ENCODE measurements at regions not wholly inside any gene's neighbourhood (a gene's known extent, or its start where the extent isn't known, plus 50 kb on each side); places are given as distances from the start of the nearest gene placed in this dataset.

GRCh38 chr17:14831491-14831890, 433.6 kb downstream of the PMP22 start:
- Histone ChIP-seq H3K4me1 (ENCODE audit: insufficient read depth, low read length) (no peaks in the 10 kb centered on the region), H3K27me3 (ENCODE audit: insufficient read depth, low read length) (no peaks in the 10 kb centered on the region), H3K4me3 (ENCODE audit: low read length) (no peak overlapping the region), H3K9me3 (ENCODE audit: low read depth, low read length) (no peaks in the 10 kb centered on the region)

GRCh38 chr17:14827396-14827919, 437.7 kb downstream of the PMP22 start:
- Histone ChIP-seq H3K9me3 (ENCODE audit: low read depth, low read length) (no peaks in the 10 kb centered on the region), H3K27me3 (ENCODE audit: insufficient read depth, low read length) (no peaks in the 10 kb centered on the region), H3K4me1 (ENCODE audit: insufficient read depth, low read length) (no peaks in the 10 kb centered on the region), H3K4me3 (ENCODE audit: low read length) (no peak overlapping the region)

GRCh38 chr17:14826358-14826757, 438.8 kb downstream of the PMP22 start:
- Histone ChIP-seq H3K27me3 (ENCODE audit: insufficient read depth, low read length) (no peaks in the 10 kb centered on the region), H3K4me3 (ENCODE audit: low read length) (no peak overlapping the region), H3K9me3 (ENCODE audit: low read depth, low read length) (no peaks in the 10 kb centered on the region), H3K4me1 (ENCODE audit: insufficient read depth, low read length) (no peaks in the 10 kb centered on the region)

- no peaks in the 10 kb centered on the region for H3K9me3 ChIP-seq (ENCODE audit: low read depth, low read length)
- H3K4me1 ChIP-seq (ENCODE audit: insufficient read depth, low read length): no peaks in the 10 kb centered on the region
- no peaks in the 10 kb centered on the region for H3K27me3 ChIP-seq (ENCODE audit: insufficient read depth, low read length)
- H3K4me3 ChIP-seq (ENCODE audit: low read length): no peak overlapping the region
Observed at GRCh38 chr17:14818469-14818868, 446.7 kb downstream of the PMP22 start.

- no peaks in the 10 kb centered on the region for H3K27me3 ChIP-seq (ENCODE audit: insufficient read depth, low read length)
- no peak overlapping the region for H3K4me3 ChIP-seq (ENCODE audit: low read length)
- H3K9me3 ChIP-seq (ENCODE audit: low read depth, low read length): no peaks in the 10 kb centered on the region
- no peaks in the 10 kb centered on the region for H3K4me1 ChIP-seq (ENCODE audit: insufficient read depth, low read length)
Observed at GRCh38 chr17:14815079-14815478, 450.0 kb downstream of the PMP22 start.

- no peak overlapping the region for H3K4me3 ChIP-seq (ENCODE audit: low read length)
Observed at GRCh38 chr17:14813649-14814370, 451.3 kb downstream of the PMP22 start.

GRCh38 chr17:14808425-14808824, 456.7 kb downstream of the PMP22 start:
- H3K9me3 ChIP-seq (ENCODE audit: low read depth, low read length): peaks cover 18% of the 10 kb centered on the region
- no peaks in the 10 kb centered on the region for H3K27me3 ChIP-seq (ENCODE audit: insufficient read depth, low read length)
- no peak overlapping the region for H3K4me3 ChIP-seq (ENCODE audit: low read length)
- no peaks in the 10 kb centered on the region for H3K4me1 ChIP-seq (ENCODE audit: insufficient read depth, low read length)

More at GRCh38 chr17:14813649-14814370, 451.3 kb downstream of the PMP22 start:
- H3K27me3 ChIP-seq (ENCODE audit: insufficient read depth, low read length): no peaks in the 10 kb centered on the region
- H3K9me3 ChIP-seq (ENCODE audit: low read depth, low read length): peaks cover 7% of the 10 kb centered on the region
- H3K4me1 ChIP-seq (ENCODE audit: insufficient read depth, low read length): no peaks in the 10 kb centered on the region

GRCh38 chr17:14805348-14805747, 459.8 kb downstream of the PMP22 start:
- Histone ChIP-seq H3K27me3 (ENCODE audit: insufficient read depth, low read length) (no peaks in the 10 kb centered on the region), H3K9me3 (ENCODE audit: low read depth, low read length) (peaks cover 18% of the 10 kb centered on the region), H3K4me3 (ENCODE audit: low read length) (no peak overlapping the region), H3K4me1 (ENCODE audit: insufficient read depth, low read length) (no peaks in the 10 kb centered on the region)

- Histone ChIP-seq H3K4me1 (ENCODE audit: insufficient read depth, low read length) (no peaks in the 10 kb centered on the region), H3K27me3 (ENCODE audit: insufficient read depth, low read length) (no peaks in the 10 kb centered on the region), H3K9me3 (ENCODE audit: low read depth, low read length) (peaks cover 11% of the 10 kb centered on the region), H3K4me3 (ENCODE audit: low read length) (no peak overlapping the region)
Observed at GRCh38 chr17:14803826-14804225, 461.3 kb downstream of the PMP22 start.

- no peaks in the 10 kb centered on the region for H3K9me3 ChIP-seq (ENCODE audit: low read depth, low read length)
- no peaks in the 10 kb centered on the region for H3K4me1 ChIP-seq (ENCODE audit: insufficient read depth, low read length)
- no peak overlapping the region for H3K4me3 ChIP-seq (ENCODE audit: low read length)
- no peaks in the 10 kb centered on the region for H3K27me3 ChIP-seq (ENCODE audit: insufficient read depth, low read length)
Observed at GRCh38 chr17:14797801-14798200, 467.3 kb downstream of the PMP22 start.

- Histone ChIP-seq H3K27me3 (ENCODE audit: insufficient read depth, low read length) (no peaks in the 10 kb centered on the region), H3K4me3 (ENCODE audit: low read length) (no peak overlapping the region), H3K4me1 (ENCODE audit: insufficient read depth, low read length) (no peaks in the 10 kb centered on the region), H3K9me3 (ENCODE audit: low read depth, low read length) (no peaks in the 10 kb centered on the region)
Observed at GRCh38 chr17:14797021-14797420, 468.1 kb downstream of the PMP22 start.

- Histone ChIP-seq H3K4me1 (ENCODE audit: insufficient read depth, low read length) (peaks cover 6% of the 10 kb centered on the region), H3K27me3 (ENCODE audit: insufficient read depth, low read length) (no peaks in the 10 kb centered on the region), H3K4me3 (ENCODE audit: low read length) (no peak overlapping the region), H3K9me3 (ENCODE audit: low read depth, low read length) (no peaks in the 10 kb centered on the region)
Observed at GRCh38 chr17:14794961-14795360, 470.2 kb downstream of the PMP22 start.

GRCh38 chr17:14793237-14793636, 471.9 kb downstream of the PMP22 start:
- H3K4me1 ChIP-seq (ENCODE audit: insufficient read depth, low read length): peaks cover 6% of the 10 kb centered on the region
- no peaks in the 10 kb centered on the region for H3K27me3 ChIP-seq (ENCODE audit: insufficient read depth, low read length)
- no peak overlapping the region for H3K4me3 ChIP-seq (ENCODE audit: low read length)
- no peaks in the 10 kb centered on the region for H3K9me3 ChIP-seq (ENCODE audit: low read depth, low read length)

- Histone ChIP-seq H3K4me3 (ENCODE audit: low read length) (no peak overlapping the region), H3K27me3 (ENCODE audit: insufficient read depth, low read length) (no peaks in the 10 kb centered on the region), H3K4me1 (ENCODE audit: insufficient read depth, low read length) (peaks cover 6% of the 10 kb centered on the region), H3K9me3 (ENCODE audit: low read depth, low read length) (no peaks in the 10 kb centered on the region)
Observed at GRCh38 chr17:14792746-14793145, 472.4 kb downstream of the PMP22 start.

- Histone ChIP-seq H3K27me3 (ENCODE audit: insufficient read depth, low read length) (no peaks in the 10 kb centered on the region), H3K4me3 (ENCODE audit: low read length) (no peak overlapping the region), H3K9me3 (ENCODE audit: low read depth, low read length) (no peaks in the 10 kb centered on the region), H3K4me1 (ENCODE audit: insufficient read depth, low read length) (peaks cover 6% of the 10 kb centered on the region)
Observed at GRCh38 chr17:14791221-14791620, 473.9 kb downstream of the PMP22 start.

- no peaks in the 10 kb centered on the region for H3K9me3 ChIP-seq (ENCODE audit: low read depth, low read length)
- H3K4me1 ChIP-seq (ENCODE audit: insufficient read depth, low read length): peaks cover 6% of the 10 kb centered on the region
- no peaks in the 10 kb centered on the region for H3K27me3 ChIP-seq (ENCODE audit: insufficient read depth, low read length)
- H3K4me3 ChIP-seq (ENCODE audit: low read length): no peak overlapping the region
Observed at GRCh38 chr17:14790521-14790920, 474.6 kb downstream of the PMP22 start.

Measured in mononuclear cell (primary cell).